Colonic mucosa (tissue), 4 donors: ENCODE measurements at regions not wholly inside any gene's neighbourhood (a gene's known extent, or its start where the extent isn't known, plus 50 kb on each side); places are given as distances from the start of the nearest gene placed in this dataset.

ENCODE experiments used
- DNase-seq: peaks from one replicate; pipeline ENCODE4 v3.0.0-alpha.2; 2020
- H3K27ac ChIP-seq: fragments of 200-600 bp; one replicate; pipeline ENCODE4 v1.8.0; 2021
- H3K27me3 ChIP-seq: fragments of 200-600 bp; one replicate; pipeline ENCODE4 v1.8.0; 2021
- H3K36me3 ChIP-seq: fragments of 200-600 bp; one replicate; pipeline ENCODE4 v1.8.0; 2021
- H3K4me1 ChIP-seq: fragments of 200-600 bp; one replicate; pipeline ENCODE4 v1.8.0; 2021; ENCODE audit warnings: mild to moderate bottlenecking
- H3K4me3 ChIP-seq: fragments of 200-600 bp; one replicate; pipeline ENCODE4 v1.8.0; 2021
- H3K9ac ChIP-seq, 2 donors: one replicate each; pipeline ENCODE4 v1.7.0; 2013; ENCODE audit warnings: control low read depth in 2 of 2, low read depth in 2 of 2, low read length in 2 of 2
- H3K9me3 ChIP-seq: fragments of 200-600 bp; one replicate; pipeline ENCODE4 v1.8.0; 2021
- intact Hi-C: fragments of 100-400 bp; cut with DNase I; formaldehyde crosslinking; loops from one replicate; pipeline ENCODE4 v1.14.1; 2022
- TF ChIP-seq, protein P1 (sequence below): fragments of 200-600 bp; IDR thresholded peaks from one replicate; pipeline ENCODE4 v1.8.0; 2022; ENCODE audit warnings: antibody characterized with exemption, mild to moderate bottlenecking
- donor health status: healthy.
- donor health status: DM: no; HTN: no; CAD: no.
- donor health status: DM: no; HTN: no; CAD: no.

DNA sequence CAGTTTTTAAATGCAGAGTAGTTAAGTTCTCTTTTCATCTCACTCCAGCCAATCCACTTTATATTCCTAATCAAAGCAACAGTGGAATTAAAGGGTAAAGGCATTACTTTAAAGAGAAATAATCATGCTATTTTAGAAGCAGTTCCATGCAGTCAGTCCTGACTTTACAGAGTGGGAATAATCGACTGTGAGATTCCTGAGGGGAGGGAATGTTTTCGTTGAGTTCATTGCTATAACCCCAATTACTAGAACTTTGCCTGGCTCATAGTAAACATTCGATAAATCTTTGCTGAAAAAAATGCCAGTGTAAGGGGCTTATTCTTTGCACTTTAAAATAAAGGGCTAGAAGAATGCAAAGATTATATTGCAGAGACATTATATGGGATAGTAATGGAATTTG lies 127.2 kb upstream of the ASTN2 start:
- no peak for DNase-seq
- Histone ChIP-seq H3K36me3 (no peaks in the 10 kb centered on the region), H3K9me3 (no peaks in the 10 kb centered on the region), H3K9ac (no peak overlapping the region), H3K4me3 (no peak overlapping the region), H3K27ac (no peak overlapping the region), H3K4me1 (no peaks in the 10 kb centered on the region), H3K27me3 (no peaks in the 10 kb centered on the region)
- TF ChIP-seq, protein P1, sequence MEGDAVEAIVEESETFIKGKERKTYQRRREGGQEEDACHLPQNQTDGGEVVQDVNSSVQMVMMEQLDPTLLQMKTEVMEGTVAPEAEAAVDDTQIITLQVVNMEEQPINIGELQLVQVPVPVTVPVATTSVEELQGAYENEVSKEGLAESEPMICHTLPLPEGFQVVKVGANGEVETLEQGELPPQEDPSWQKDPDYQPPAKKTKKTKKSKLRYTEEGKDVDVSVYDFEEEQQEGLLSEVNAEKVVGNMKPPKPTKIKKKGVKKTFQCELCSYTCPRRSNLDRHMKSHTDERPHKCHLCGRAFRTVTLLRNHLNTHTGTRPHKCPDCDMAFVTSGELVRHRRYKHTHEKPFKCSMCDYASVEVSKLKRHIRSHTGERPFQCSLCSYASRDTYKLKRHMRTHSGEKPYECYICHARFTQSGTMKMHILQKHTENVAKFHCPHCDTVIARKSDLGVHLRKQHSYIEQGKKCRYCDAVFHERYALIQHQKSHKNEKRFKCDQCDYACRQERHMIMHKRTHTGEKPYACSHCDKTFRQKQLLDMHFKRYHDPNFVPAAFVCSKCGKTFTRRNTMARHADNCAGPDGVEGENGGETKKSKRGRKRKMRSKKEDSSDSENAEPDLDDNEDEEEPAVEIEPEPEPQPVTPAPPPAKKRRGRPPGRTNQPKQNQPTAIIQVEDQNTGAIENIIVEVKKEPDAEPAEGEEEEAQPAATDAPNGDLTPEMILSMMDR, result no peak
- intact Hi-C loops, result no loop called here

DNA sequence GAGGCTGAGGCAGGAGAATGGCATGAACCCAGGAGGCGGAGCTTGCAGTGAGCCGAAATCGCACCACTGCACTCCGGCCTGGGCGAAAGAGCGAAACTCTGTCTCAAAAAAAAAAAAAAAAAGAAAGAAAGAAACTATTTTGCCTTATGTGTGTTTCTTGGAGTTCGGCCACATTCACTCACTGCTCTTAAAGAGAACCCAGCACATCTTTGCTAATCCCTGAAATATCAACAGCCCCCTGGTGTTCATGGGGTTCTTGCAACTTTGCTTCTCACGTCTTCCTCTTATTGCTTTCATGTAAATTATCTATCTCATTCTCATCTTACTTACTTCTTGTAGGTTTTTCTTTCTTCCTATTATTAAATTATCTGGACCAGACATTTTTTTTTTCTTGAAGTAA lies 126.3 kb upstream of the ASTN2 start:
- H3K4me3 ChIP-seq, result no peak overlapping the region
- TF ChIP-seq, protein P1, result no peak
- no peak overlapping the region for H3K27ac ChIP-seq
- intact Hi-C loops, result no loop called here
- no peaks in the 10 kb centered on the region for H3K27me3 ChIP-seq
- H3K36me3 ChIP-seq, result no peaks in the 10 kb centered on the region
- H3K4me1 ChIP-seq, result no peaks in the 10 kb centered on the region
- H3K9me3 ChIP-seq, result no peaks in the 10 kb centered on the region
- no peak overlapping the region for H3K9ac ChIP-seq
- DNase-seq, result no peak

DNA sequence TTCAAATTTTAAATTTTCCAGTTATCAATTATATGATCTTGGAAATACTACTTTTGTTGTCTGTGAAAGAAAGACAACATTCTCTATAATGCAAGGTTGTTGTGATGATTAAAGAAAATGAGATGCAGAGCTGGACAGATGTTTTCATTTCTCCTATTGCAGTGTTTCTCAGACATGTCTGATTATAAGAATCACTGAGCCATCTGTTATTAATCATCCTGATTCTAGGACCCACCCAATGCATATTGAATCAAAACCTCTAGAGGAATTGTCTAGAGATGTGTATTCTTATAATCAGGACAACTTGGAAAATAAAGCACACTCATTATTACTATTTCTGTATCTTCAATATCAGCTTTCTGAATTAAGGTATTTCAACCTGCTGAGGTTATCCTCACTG lies 121.1 kb upstream of the ASTN2 start:
- Histone ChIP-seq H3K36me3 (no peaks in the 10 kb centered on the region), H3K4me3 (no peak overlapping the region), H3K27ac (no peak overlapping the region), H3K4me1 (no peaks in the 10 kb centered on the region), H3K27me3 (no peaks in the 10 kb centered on the region), H3K9ac (no peak overlapping the region), H3K9me3 (no peaks in the 10 kb centered on the region)
- intact Hi-C loops, result no loop called here
- DNase-seq, result no peak
- TF ChIP-seq, protein P1, result no peak

DNA sequence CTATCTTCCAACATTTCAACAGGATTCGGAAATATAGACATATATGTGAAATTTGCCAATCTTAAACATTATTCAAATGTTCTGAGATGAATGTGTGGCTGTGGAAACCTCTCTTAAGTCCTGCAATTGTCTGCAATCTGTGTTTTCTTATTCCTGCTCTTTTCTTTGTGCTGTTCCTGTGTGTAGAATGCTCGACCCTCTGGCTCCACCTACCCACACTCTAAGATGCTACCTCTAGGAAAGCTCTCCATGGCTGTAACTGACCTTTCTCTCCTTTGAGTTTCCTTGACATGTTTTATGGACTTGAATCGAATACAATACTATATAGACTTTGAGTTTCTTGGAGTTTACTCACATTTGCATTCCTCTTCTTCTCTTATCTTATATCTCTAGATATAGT lies 120.6 kb upstream of the ASTN2 start:
- Histone ChIP-seq H3K4me3 (no peak overlapping the region), H3K27me3 (no peaks in the 10 kb centered on the region), H3K36me3 (no peaks in the 10 kb centered on the region), H3K27ac (no peak overlapping the region), H3K9me3 (no peaks in the 10 kb centered on the region), H3K9ac (no peak overlapping the region), H3K4me1 (no peaks in the 10 kb centered on the region)
- no peak for DNase-seq
- intact Hi-C loops, result no loop called here
- TF ChIP-seq, protein P1, result no peak

DNA sequence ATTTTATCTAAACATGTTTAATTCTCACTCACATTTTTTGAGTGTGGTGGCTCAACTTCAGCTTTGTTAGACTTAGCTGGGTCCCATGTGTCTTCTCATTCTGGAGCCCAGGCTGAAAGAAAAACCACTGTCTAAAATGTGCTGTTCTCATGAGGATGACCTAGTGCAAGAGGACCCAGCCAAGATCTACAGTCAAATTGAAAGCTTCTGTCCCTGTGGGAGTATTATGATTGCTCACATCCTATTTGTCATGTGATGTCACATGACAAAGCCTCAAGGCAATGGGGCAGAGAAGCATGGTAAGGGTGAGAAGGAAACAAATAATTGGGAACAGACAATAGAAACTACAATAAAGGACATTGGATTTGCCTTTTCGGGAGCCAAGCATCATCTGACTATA lies 113.4 kb upstream of the ASTN2 start:
- no peak overlapping the region for H3K9ac ChIP-seq
- no peaks in the 10 kb centered on the region for H3K27me3 ChIP-seq
- TF ChIP-seq, protein P1, result no peak
- no peak overlapping the region for H3K4me3 ChIP-seq
- H3K4me1 ChIP-seq, result no peaks in the 10 kb centered on the region
- DNase-seq, result no peak
- H3K36me3 ChIP-seq, result no peaks in the 10 kb centered on the region
- no peak overlapping the region for H3K27ac ChIP-seq
- H3K9me3 ChIP-seq, result no peaks in the 10 kb centered on the region
- intact Hi-C loops, result no loop called here

DNA sequence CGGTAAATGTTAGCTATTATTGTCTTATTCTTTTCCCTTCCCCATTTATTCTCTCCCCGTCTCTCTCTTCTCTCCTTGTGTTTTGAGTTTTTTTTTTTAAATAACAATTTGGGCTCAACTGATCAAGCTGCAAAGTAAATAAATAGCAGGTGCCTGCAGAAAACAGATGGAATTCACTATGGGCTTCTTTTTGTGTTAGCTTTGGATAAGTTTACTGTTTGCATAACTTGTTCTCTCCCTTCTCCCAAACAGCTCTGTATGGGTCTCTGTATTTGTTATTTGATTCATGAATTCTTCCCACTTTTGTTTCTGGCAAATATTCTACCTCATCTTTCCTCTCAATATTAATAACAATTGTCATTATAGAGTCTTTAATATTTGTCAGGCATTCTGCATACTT lies 111.8 kb upstream of the ASTN2 start:
- no peaks in the 10 kb centered on the region for H3K9me3 ChIP-seq
- H3K27me3 ChIP-seq, result no peaks in the 10 kb centered on the region
- no peak overlapping the region for H3K27ac ChIP-seq
- no peak for DNase-seq
- H3K4me3 ChIP-seq, result no peak overlapping the region
- H3K4me1 ChIP-seq, result no peaks in the 10 kb centered on the region
- H3K9ac ChIP-seq, result no peak overlapping the region
- TF ChIP-seq, protein P1, result no peak
- intact Hi-C loops, result no loop called here
- H3K36me3 ChIP-seq, result no peaks in the 10 kb centered on the region
